ENCODE measurements at regions not wholly inside any gene's neighbourhood (a gene's known extent, or its start where the extent isn't known, plus 50 kb on each side); places are given as distances from the start of the nearest gene placed in this dataset.

GRCh38 chr1:96922181-96922580, 200.6 kb downstream of the PTBP2 start:
- Histone ChIP-seq H3K36me3 (ENCODE audit: insufficient read depth, low read length) (no peaks in the 10 kb centered on the region), H3K4me3 (ENCODE audit: low read depth in 1 of 2, low read length in 2 of 2) (no peak overlapping the region), H3K27me3 (ENCODE audit: control insufficient read depth in 1 of 2, insufficient read depth in 2 of 2, low read length in 2 of 2) (no peaks in the 10 kb centered on the region), H3K27ac (ENCODE audit: low read depth, low read length) (no peak overlapping the region), H3K4me1 (ENCODE audit: insufficient read depth, low read length) (peaks cover 6% of the 10 kb centered on the region), H3K9me3 (ENCODE audit: low read length) (no peaks in the 10 kb centered on the region), H3K9ac (ENCODE audit: low read length) (no peak overlapping the region)

GRCh38 chr1:96923753-96924152, 202.2 kb downstream of the PTBP2 start:
- Histone ChIP-seq H3K27me3 (ENCODE audit: control insufficient read depth in 1 of 2, insufficient read depth in 2 of 2, low read length in 2 of 2) (no peaks in the 10 kb centered on the region), H3K4me1 (ENCODE audit: insufficient read depth, low read length) (no peaks in the 10 kb centered on the region), H3K36me3 (ENCODE audit: insufficient read depth, low read length) (no peaks in the 10 kb centered on the region), H3K9ac (ENCODE audit: low read length) (no peak overlapping the region), H3K4me3 (ENCODE audit: low read depth in 1 of 2, low read length in 2 of 2) (no peak overlapping the region), H3K9me3 (ENCODE audit: low read length) (no peaks in the 10 kb centered on the region), H3K27ac (ENCODE audit: low read depth, low read length) (no peak overlapping the region)

GRCh38 chr1:96926176-96926575, 204.6 kb downstream of the PTBP2 start:
- H3K36me3 ChIP-seq (ENCODE audit: insufficient read depth, low read length) = no peaks in the 10 kb centered on the region
- H3K27ac ChIP-seq (ENCODE audit: low read depth, low read length) = no peak overlapping the region
- no peak overlapping the region for H3K4me3 ChIP-seq (ENCODE audit: low read depth in 1 of 2, low read length in 2 of 2)
- H3K9me3 ChIP-seq (ENCODE audit: low read length) = no peaks in the 10 kb centered on the region
- no peak overlapping the region for H3K9ac ChIP-seq (ENCODE audit: low read length)
- H3K4me1 ChIP-seq (ENCODE audit: insufficient read depth, low read length) = peaks cover 11% of the 10 kb centered on the region
- no peaks in the 10 kb centered on the region for H3K27me3 ChIP-seq (ENCODE audit: control insufficient read depth in 1 of 2, insufficient read depth in 2 of 2, low read length in 2 of 2)

- Histone ChIP-seq H3K27ac (ENCODE audit: low read depth, low read length) (no peak overlapping the region), H3K9ac (ENCODE audit: low read length) (no peak overlapping the region), H3K4me1 (ENCODE audit: insufficient read depth, low read length) (peaks cover 14% of the 10 kb centered on the region), H3K27me3 (ENCODE audit: control insufficient read depth in 1 of 2, insufficient read depth in 2 of 2, low read length in 2 of 2) (no peaks in the 10 kb centered on the region), H3K4me3 (ENCODE audit: low read depth in 1 of 2, low read length in 2 of 2) (no peak overlapping the region), H3K9me3 (ENCODE audit: low read length) (no peaks in the 10 kb centered on the region), H3K36me3 (ENCODE audit: insufficient read depth, low read length) (no peaks in the 10 kb centered on the region)
Observed at GRCh38 chr1:96927125-96927524, 205.5 kb downstream of the PTBP2 start.

- H3K4me1 ChIP-seq (ENCODE audit: insufficient read depth, low read length) = peaks cover 29% of the 10 kb centered on the region
- no peaks in the 10 kb centered on the region for H3K9me3 ChIP-seq (ENCODE audit: low read length)
Observed at GRCh38 chr1:96931136-96931535, 209.6 kb downstream of the PTBP2 start.

GRCh38 chr1:96934282-96934681, 212.7 kb downstream of the PTBP2 start:
- Histone ChIP-seq H3K9me3 (ENCODE audit: low read length) (no peaks in the 10 kb centered on the region), H3K4me1 (ENCODE audit: insufficient read depth, low read length) (peaks cover 35% of the 10 kb centered on the region), H3K4me3 (ENCODE audit: low read depth in 1 of 2, low read length in 2 of 2) (no peak overlapping the region), H3K9ac (ENCODE audit: low read length) (no peak overlapping the region), H3K27ac (ENCODE audit: low read depth, low read length) (peak overlapping the region; percentile 37), H3K27me3 (ENCODE audit: control insufficient read depth in 1 of 2, insufficient read depth in 2 of 2, low read length in 2 of 2) (no peaks in the 10 kb centered on the region), H3K36me3 (ENCODE audit: insufficient read depth, low read length) (no peaks in the 10 kb centered on the region)

More at GRCh38 chr1:96931136-96931535, 209.6 kb downstream of the PTBP2 start:
- Histone ChIP-seq H3K27me3 (ENCODE audit: control insufficient read depth in 1 of 2, insufficient read depth in 2 of 2, low read length in 2 of 2) (no peaks in the 10 kb centered on the region), H3K27ac (ENCODE audit: low read depth, low read length) (peak overlapping the region; percentile 54), H3K9ac (ENCODE audit: low read length) (no peak overlapping the region), H3K4me3 (ENCODE audit: low read depth in 1 of 2, low read length in 2 of 2) (no peak overlapping the region), H3K36me3 (ENCODE audit: insufficient read depth, low read length) (no peaks in the 10 kb centered on the region)

GRCh38 chr1:96944432-96945092, 223.0 kb downstream of the PTBP2 start:
- Histone ChIP-seq H3K9ac (ENCODE audit: low read length) (no peak overlapping the region), H3K4me1 (ENCODE audit: insufficient read depth, low read length) (peaks cover 8% of the 10 kb centered on the region), H3K9me3 (ENCODE audit: low read length) (no peaks in the 10 kb centered on the region), H3K4me3 (ENCODE audit: low read depth in 1 of 2, low read length in 2 of 2) (no peak overlapping the region), H3K36me3 (ENCODE audit: insufficient read depth, low read length) (no peaks in the 10 kb centered on the region), H3K27ac (ENCODE audit: low read depth, low read length) (no peak overlapping the region), H3K27me3 (ENCODE audit: control insufficient read depth in 1 of 2, insufficient read depth in 2 of 2, low read length in 2 of 2) (no peaks in the 10 kb centered on the region)

GRCh38 chr1:96945509-96946084, 224.0 kb downstream of the PTBP2 start:
- Histone ChIP-seq H3K36me3 (ENCODE audit: insufficient read depth, low read length) (no peaks in the 10 kb centered on the region), H3K9ac (ENCODE audit: low read length) (no peak overlapping the region), H3K27ac (ENCODE audit: low read depth, low read length) (no peak overlapping the region), H3K4me3 (ENCODE audit: low read depth in 1 of 2, low read length in 2 of 2) (no peak overlapping the region), H3K9me3 (ENCODE audit: low read length) (no peaks in the 10 kb centered on the region), H3K27me3 (ENCODE audit: control insufficient read depth in 1 of 2, insufficient read depth in 2 of 2, low read length in 2 of 2) (no peaks in the 10 kb centered on the region), H3K4me1 (ENCODE audit: insufficient read depth, low read length) (peaks cover 8% of the 10 kb centered on the region)

- H3K9me3 ChIP-seq (ENCODE audit: low read length) = no peaks in the 10 kb centered on the region
- H3K27me3 ChIP-seq (ENCODE audit: control insufficient read depth in 1 of 2, insufficient read depth in 2 of 2, low read length in 2 of 2) = no peaks in the 10 kb centered on the region
- no peak overlapping the region for H3K9ac ChIP-seq (ENCODE audit: low read length)
- H3K4me1 ChIP-seq (ENCODE audit: insufficient read depth, low read length) = no peaks in the 10 kb centered on the region
- no peak overlapping the region for H3K4me3 ChIP-seq (ENCODE audit: low read depth in 1 of 2, low read length in 2 of 2)
- H3K27ac ChIP-seq (ENCODE audit: low read depth, low read length) = no peak overlapping the region
- H3K36me3 ChIP-seq (ENCODE audit: insufficient read depth, low read length) = no peaks in the 10 kb centered on the region
Observed at GRCh38 chr1:96955307-96956012, 233.9 kb downstream of the PTBP2 start.

GRCh38 chr1:96962216-96962615, 240.6 kb downstream of the PTBP2 start:
- H3K9me3 ChIP-seq (ENCODE audit: low read length) = no peaks in the 10 kb centered on the region
- H3K27me3 ChIP-seq (ENCODE audit: control insufficient read depth in 1 of 2, insufficient read depth in 2 of 2, low read length in 2 of 2) = no peaks in the 10 kb centered on the region
- H3K9ac ChIP-seq (ENCODE audit: low read length) = no peak overlapping the region
- no peak overlapping the region for H3K4me3 ChIP-seq (ENCODE audit: low read depth in 1 of 2, low read length in 2 of 2)
- H3K4me1 ChIP-seq (ENCODE audit: insufficient read depth, low read length) = peaks cover 21% of the 10 kb centered on the region
- H3K36me3 ChIP-seq (ENCODE audit: insufficient read depth, low read length) = no peaks in the 10 kb centered on the region
- no peak overlapping the region for H3K27ac ChIP-seq (ENCODE audit: low read depth, low read length)

GRCh38 chr1:96962751-96963211, 241.2 kb downstream of the PTBP2 start:
- no peak overlapping the region for H3K27ac ChIP-seq (ENCODE audit: low read depth, low read length)

More at GRCh38 chr1:96962751-96963211, 241.2 kb downstream of the PTBP2 start:
- no peaks in the 10 kb centered on the region for H3K27me3 ChIP-seq (ENCODE audit: control insufficient read depth in 1 of 2, insufficient read depth in 2 of 2, low read length in 2 of 2)
- H3K4me1 ChIP-seq (ENCODE audit: insufficient read depth, low read length) = peaks cover 21% of the 10 kb centered on the region
- H3K9me3 ChIP-seq (ENCODE audit: low read length) = no peaks in the 10 kb centered on the region
- no peak overlapping the region for H3K9ac ChIP-seq (ENCODE audit: low read length)
- H3K36me3 ChIP-seq (ENCODE audit: insufficient read depth, low read length) = no peaks in the 10 kb centered on the region
- no peak overlapping the region for H3K4me3 ChIP-seq (ENCODE audit: low read depth in 1 of 2, low read length in 2 of 2)
